ENCODE measurements at regions not wholly inside any gene's neighbourhood (a gene's known extent, or its start where the extent isn't known, plus 50 kb on each side); places are given as distances from the start of the nearest gene placed in this dataset.

- TF ChIP-seq CTCF (IDR thresholded peaks at IDR 0.05; ENCODE audit: low read depth, low read length, missing control alignments) = no peak
- H3K4me3 ChIP-seq (ENCODE audit: low read depth, low read length) = no peak overlapping the region
- no peak for DNase-seq (ENCODE audit: low read depth)
Observed at GRCh38 chr5:118533923-118534322, 454.4 kb downstream of the DTWD2 start.

GRCh38 chr5:118533156-118533555, 455.2 kb downstream of the DTWD2 start:
- no peak for DNase-seq (ENCODE audit: low read depth)
- TF ChIP-seq CTCF (IDR thresholded peaks at IDR 0.05; ENCODE audit: low read depth, low read length, missing control alignments) = no peak
- H3K4me3 ChIP-seq (ENCODE audit: low read depth, low read length) = no peak overlapping the region

- TF ChIP-seq CTCF (IDR thresholded peaks at IDR 0.05; ENCODE audit: low read depth, low read length, missing control alignments) = no peak
- no peak overlapping the region for H3K4me3 ChIP-seq (ENCODE audit: low read depth, low read length)
- no peak for DNase-seq (ENCODE audit: low read depth)
Observed at GRCh38 chr5:118531276-118531675, 457.1 kb downstream of the DTWD2 start.

GRCh38 chr5:118529361-118530144, 458.8 kb downstream of the DTWD2 start:
- TF ChIP-seq CTCF (IDR thresholded peaks at IDR 0.05; ENCODE audit: low read depth, low read length, missing control alignments) = no peak
- no peak for DNase-seq (ENCODE audit: low read depth)
- no peak overlapping the region for H3K4me3 ChIP-seq (ENCODE audit: low read depth, low read length)

- no peak for DNase-seq (ENCODE audit: low read depth)
- H3K4me3 ChIP-seq (ENCODE audit: low read depth, low read length) = no peak overlapping the region
- no peak for TF ChIP-seq CTCF (IDR thresholded peaks at IDR 0.05; ENCODE audit: low read depth, low read length, missing control alignments)
Observed at GRCh38 chr5:118522626-118523025, 465.7 kb downstream of the DTWD2 start.

- H3K4me3 ChIP-seq (ENCODE audit: low read depth, low read length) = no peak overlapping the region
- DNase-seq (ENCODE audit: low read depth) = no peak
- no peak for TF ChIP-seq CTCF (IDR thresholded peaks at IDR 0.05; ENCODE audit: low read depth, low read length, missing control alignments)
Observed at GRCh38 chr5:118520771-118521415, 467.5 kb downstream of the DTWD2 start.
